Karpas-422 (cell line): ENCODE measurements at regions not wholly inside any gene's neighbourhood (a gene's known extent, or its start where the extent isn't known, plus 50 kb on each side); places are given as distances from the start of the nearest gene placed in this dataset.
"Not testable (repeated sequence)": the region's sequence is repeated elsewhere in the genome, so short reads cannot be mapped to it uniquely, and the experiment has no call there.

ENCODE experiments used
- DNase-seq: peaks from one replicate; pipeline ENCODE4 v3.0.0-alpha.2; 2015
- H2AFZ ChIP-seq: fragments of 200-600 bp; sonication (generic); 2 replicates; pipeline ENCODE4 v1.6.1; 2014; ENCODE audit warnings: antibody characterized with exemption, low read length, mixed read lengths
- H3K27ac ChIP-seq: fragments of 200-600 bp; sonication (generic); 2 replicates; pipeline ENCODE4 v1.5.1; 2014; ENCODE audit warnings: mild to moderate bottlenecking, low read length, moderate library complexity
- H3K27me3 ChIP-seq: fragments of 200-600 bp; sonication (generic); 2 replicates; pipeline ENCODE4 v1.6.1; 2014; ENCODE audit warnings: low read length, mixed read lengths
- H3K36me3 ChIP-seq: fragments of 200-600 bp; sonication (generic); 2 replicates; pipeline ENCODE4 v1.6.1; 2014; ENCODE audit warnings: low read length, mixed read lengths; ENCODE audit not compliant: insufficient read depth
- H3K4me1 ChIP-seq: fragments of 200-600 bp; sonication (generic); 2 replicates; pipeline ENCODE4 v1.6.1; 2014; ENCODE audit warnings: mild to moderate bottlenecking, low read length, mixed read lengths
- H3K4me2 ChIP-seq: fragments of 200-600 bp; sonication (generic); 2 replicates; pipeline ENCODE4 v1.6.1; 2014; ENCODE audit warnings: low read length, low read depth, mild to moderate bottlenecking; ENCODE audit not compliant: poor library complexity, severe bottlenecking
- H3K4me3 ChIP-seq: fragments of 200-600 bp; sonication (generic); 2 replicates; pipeline ENCODE4 v1.5.1; 2014; ENCODE audit warnings: mild to moderate bottlenecking, antibody characterized with exemption, low read length, mixed read lengths
- H3K79me2 ChIP-seq: fragments of 200-600 bp; sonication (generic); 2 replicates; pipeline ENCODE4 v1.6.1; 2014; ENCODE audit warnings: mild to moderate bottlenecking, low read length, mixed read lengths
- H3K9ac ChIP-seq: fragments of 200-600 bp; sonication (generic); 2 replicates; pipeline ENCODE4 v1.6.0; 2014; ENCODE audit warnings: low read length
- H3K9me2 ChIP-seq: fragments of 200-600 bp; sonication (generic), shearing (Covaris generic); replicated peaks from 2 replicates; pipeline ENCODE4 v1.6.0; 2014; ENCODE audit warnings: mild to moderate bottlenecking, low read length, moderate library complexity; ENCODE audit not compliant: insufficient read depth
- H3K9me3 ChIP-seq: fragments of 300-700, 200-600 bp; sonication (generic); 2 replicates; pipeline ENCODE4 v1.6.1; 2014; ENCODE audit warnings: low read length, mixed read lengths
- H4K20me1 ChIP-seq: fragments of 200-600 bp; sonication (generic); 2 replicates; pipeline ENCODE4 v1.6.1; 2014; ENCODE audit warnings: mild to moderate bottlenecking, antibody characterized with exemption, low read length, low read depth; ENCODE audit not compliant: insufficient read depth

DNA sequence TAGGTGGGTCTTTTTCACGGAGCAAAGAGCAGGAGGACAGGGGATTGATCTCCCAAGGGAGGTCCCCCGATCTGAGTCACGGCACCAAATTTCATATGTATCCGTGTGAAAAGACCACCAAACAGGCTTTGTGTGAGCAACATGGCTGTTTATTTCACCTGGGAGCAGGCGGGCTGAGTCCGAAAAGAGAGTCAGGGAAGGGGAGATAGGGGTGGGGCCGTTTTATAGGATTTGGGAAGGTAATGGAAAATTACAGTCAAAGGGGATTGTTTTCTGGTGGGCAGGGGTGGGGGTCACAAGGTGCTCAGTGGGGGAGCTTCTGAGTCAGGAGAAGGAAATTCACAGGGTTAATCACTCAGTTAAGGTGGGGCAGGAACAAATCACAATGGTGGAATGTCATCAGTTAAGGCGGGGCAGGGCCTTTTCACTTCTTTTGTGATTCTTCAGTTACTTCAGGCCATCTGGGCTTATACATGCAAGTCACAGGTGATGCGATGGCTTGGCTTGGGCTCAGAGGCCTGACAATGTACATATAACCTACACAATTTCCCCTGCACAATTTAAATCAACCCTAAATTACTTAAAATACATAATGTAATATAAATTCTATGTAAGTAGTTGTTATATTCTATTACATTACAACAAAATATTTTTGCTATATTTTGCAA lies 921.3 kb upstream of the ALCAM start:
- not testable (repeated sequence) for H3K4me1 ChIP-seq, H3K79me2 ChIP-seq, H3K9me2 ChIP-seq, DNase-seq, H3K9ac ChIP-seq, H3K27ac ChIP-seq, H3K4me3 ChIP-seq, H2AFZ ChIP-seq, H4K20me1 ChIP-seq, H3K27me3 ChIP-seq, H3K9me3 ChIP-seq, H3K36me3 ChIP-seq, H3K4me2 ChIP-seq

GRCh38 chr3:104447681-104448080 lies 919.0 kb upstream of the ALCAM start:
- no peak for DNase-seq
- no peak overlapping the region for H2AFZ ChIP-seq
- no peaks in the 10 kb centered on the region for H3K36me3 ChIP-seq
- no peak overlapping the region for H3K9ac ChIP-seq
- H3K9me2 ChIP-seq = no peaks in the 10 kb centered on the region
- no peaks in the 10 kb centered on the region for H4K20me1 ChIP-seq
- H3K9me3 ChIP-seq = no peaks in the 10 kb centered on the region
- H3K4me1 ChIP-seq = no peaks in the 10 kb centered on the region
- H3K27me3 ChIP-seq = no peaks in the 10 kb centered on the region
- no peaks in the 10 kb centered on the region for H3K79me2 ChIP-seq
- no peak overlapping the region for H3K4me3 ChIP-seq
- no peak overlapping the region for H3K27ac ChIP-seq
- no peak overlapping the region for H3K4me2 ChIP-seq

DNA sequence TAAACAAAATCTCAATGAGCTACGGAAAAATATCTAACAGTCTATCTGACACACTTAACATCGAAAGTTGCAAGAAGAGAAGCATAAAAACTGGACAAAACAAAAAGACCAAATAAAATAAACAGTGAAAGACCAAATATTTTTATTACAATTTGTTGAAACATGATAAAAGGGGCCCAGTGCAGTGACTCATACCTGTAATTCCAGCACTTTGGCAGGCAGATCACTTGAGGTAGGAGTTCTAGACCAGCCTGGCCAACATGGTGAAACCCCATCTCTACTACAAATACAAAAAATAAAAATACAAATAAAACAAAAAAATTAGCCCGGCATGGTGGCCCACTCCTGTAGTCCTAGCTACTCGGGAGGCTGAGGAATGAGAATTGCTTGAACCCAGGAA lies 914.0 kb upstream of the ALCAM start:
- H3K4me1 ChIP-seq = no peaks in the 10 kb centered on the region
- no peaks in the 10 kb centered on the region for H4K20me1 ChIP-seq
- H3K9me3 ChIP-seq = no peaks in the 10 kb centered on the region
- no peak overlapping the region for H3K9ac ChIP-seq
- H3K4me2 ChIP-seq = no peak overlapping the region
- H3K9me2 ChIP-seq = no peaks in the 10 kb centered on the region
- H3K79me2 ChIP-seq = no peaks in the 10 kb centered on the region
- H3K27ac ChIP-seq = no peak overlapping the region
- no peaks in the 10 kb centered on the region for H3K36me3 ChIP-seq
- H3K4me3 ChIP-seq = no peak overlapping the region
- DNase-seq = no peak
- H2AFZ ChIP-seq = no peak overlapping the region
- H3K27me3 ChIP-seq = no peaks in the 10 kb centered on the region

DNA sequence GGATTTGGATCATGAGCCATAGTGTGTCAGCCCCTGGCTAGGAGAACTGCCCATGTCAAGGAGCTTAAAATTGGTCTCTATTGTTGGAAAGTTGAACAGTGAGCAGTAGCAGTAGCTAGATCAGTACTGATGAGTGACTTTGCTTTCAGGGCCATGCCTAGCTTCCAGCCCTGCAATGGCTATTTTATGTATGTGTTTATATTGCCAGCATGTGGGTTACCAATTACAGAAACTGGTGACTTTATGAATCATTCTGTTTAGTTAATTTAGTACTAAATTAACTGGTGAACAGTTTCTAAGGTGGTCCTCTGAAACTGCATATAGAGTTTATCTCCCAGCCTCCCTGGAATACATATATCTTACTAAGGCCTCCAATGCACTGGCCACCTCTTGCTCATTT lies 908.1 kb upstream of the ALCAM start:
- H3K9ac ChIP-seq = no peak overlapping the region
- no peak overlapping the region for H3K27ac ChIP-seq
- no peaks in the 10 kb centered on the region for H4K20me1 ChIP-seq
- no peaks in the 10 kb centered on the region for H3K9me3 ChIP-seq
- H3K36me3 ChIP-seq = no peaks in the 10 kb centered on the region
- no peak overlapping the region for H2AFZ ChIP-seq
- H3K4me2 ChIP-seq = no peak overlapping the region
- H3K9me2 ChIP-seq = no peaks in the 10 kb centered on the region
- H3K4me1 ChIP-seq = no peaks in the 10 kb centered on the region
- H3K4me3 ChIP-seq = no peak overlapping the region
- DNase-seq = no peak
- H3K79me2 ChIP-seq = no peaks in the 10 kb centered on the region
- no peaks in the 10 kb centered on the region for H3K27me3 ChIP-seq

DNA sequence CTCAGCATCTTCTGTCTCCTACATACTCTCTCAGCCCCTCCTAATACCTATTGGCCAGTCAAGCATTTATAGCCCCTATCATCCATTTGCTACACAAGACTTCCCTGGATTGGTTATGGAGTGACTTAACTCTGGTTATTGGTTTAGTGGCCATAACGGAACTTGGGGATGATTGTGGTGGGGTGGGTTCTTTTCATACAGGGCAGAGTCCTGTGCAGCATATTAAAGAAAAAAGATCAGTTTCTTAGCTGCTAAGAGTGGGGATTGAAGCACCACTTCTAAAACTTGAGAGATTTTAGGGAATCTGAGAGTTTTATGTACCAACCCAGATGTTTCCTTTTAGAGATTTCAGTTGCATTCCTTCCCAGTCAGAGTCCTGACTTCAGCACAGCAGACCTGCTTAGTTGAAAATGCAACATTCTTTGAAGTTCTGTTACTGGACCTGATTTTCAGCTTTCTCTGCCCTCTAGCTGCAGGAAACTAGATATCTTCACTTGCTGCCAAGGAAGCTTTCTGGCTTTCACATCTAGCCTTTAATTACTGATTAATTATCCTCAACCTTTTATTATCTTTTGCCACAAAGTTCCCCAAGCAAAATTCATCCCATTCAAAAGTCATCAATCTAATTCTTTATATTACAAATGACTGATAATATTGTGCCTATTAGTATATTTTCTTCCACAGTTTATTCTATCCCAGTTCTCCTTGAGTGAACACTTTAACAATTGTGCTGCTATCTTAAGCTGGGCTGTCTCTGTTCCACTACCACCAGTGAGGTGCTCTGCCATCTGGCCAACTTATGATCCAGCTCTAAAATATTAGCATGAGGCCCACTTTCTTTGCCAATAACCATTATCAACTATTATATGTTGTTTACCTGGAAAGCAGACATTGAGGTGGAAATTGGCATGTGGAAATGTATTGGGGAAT lies 906.0 kb upstream of the ALCAM start:
- Histone ChIP-seq H3K27ac (no peak overlapping the region), H3K4me2 (no peak overlapping the region), H3K79me2 (no peaks in the 10 kb centered on the region), H2AFZ (no peak overlapping the region), H4K20me1 (no peaks in the 10 kb centered on the region), H3K4me1 (no peaks in the 10 kb centered on the region), H3K9me2 (no peaks in the 10 kb centered on the region), H3K9ac (no peak overlapping the region), H3K36me3 (no peaks in the 10 kb centered on the region), H3K27me3 (no peaks in the 10 kb centered on the region), H3K9me3 (no peaks in the 10 kb centered on the region), H3K4me3 (no peak overlapping the region)
- peak; percentile 45 for DNase-seq

- Histone ChIP-seq H2AFZ (no peak overlapping the region), H3K4me2 (no peak overlapping the region)
These were observed 905.3 kb upstream of the ALCAM start for GRCh38 chr3:104461431-104461830.

DNA sequence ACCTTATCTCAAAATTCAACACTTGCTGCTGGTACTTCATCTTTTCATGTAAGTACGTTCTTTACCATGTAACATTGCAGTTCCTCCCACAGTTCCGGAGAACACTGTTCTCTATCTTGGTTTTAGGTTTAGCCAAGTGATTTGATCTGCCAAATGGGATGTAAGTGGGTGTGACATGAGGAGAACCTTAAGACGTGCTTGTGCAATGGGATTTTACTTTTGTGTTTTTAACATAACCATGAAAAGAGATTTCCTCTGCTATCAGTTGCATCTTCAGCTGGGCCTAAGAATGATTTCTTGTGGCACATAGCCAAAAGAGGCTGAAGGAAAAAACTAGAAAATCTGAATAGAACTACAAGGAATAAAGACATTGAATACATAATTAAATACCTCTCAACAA lies 894.5 kb upstream of the ALCAM start:
- H3K9me3 ChIP-seq = peaks cover 4% of the 10 kb centered on the region
- no peaks in the 10 kb centered on the region for H4K20me1 ChIP-seq
- no peaks in the 10 kb centered on the region for H3K9me2 ChIP-seq
- H3K36me3 ChIP-seq = no peaks in the 10 kb centered on the region
- H3K27ac ChIP-seq = no peak overlapping the region
- H3K4me3 ChIP-seq = no peak overlapping the region
- no peak overlapping the region for H3K9ac ChIP-seq
- H3K4me1 ChIP-seq = no peaks in the 10 kb centered on the region
- H3K79me2 ChIP-seq = no peaks in the 10 kb centered on the region
- no peak overlapping the region for H2AFZ ChIP-seq
- DNase-seq = no peak
- H3K27me3 ChIP-seq = no peaks in the 10 kb centered on the region
- H3K4me2 ChIP-seq = no peak overlapping the region

More at GRCh38 chr3:104461431-104461830, 905.3 kb upstream of the ALCAM start:
- Histone ChIP-seq H3K27ac (no peak overlapping the region), H3K9me3 (no peaks in the 10 kb centered on the region), H3K36me3 (no peaks in the 10 kb centered on the region), H3K9me2 (no peaks in the 10 kb centered on the region), H3K79me2 (no peaks in the 10 kb centered on the region), H3K27me3 (no peaks in the 10 kb centered on the region), H3K4me1 (no peaks in the 10 kb centered on the region), H4K20me1 (no peaks in the 10 kb centered on the region), H3K4me3 (no peak overlapping the region), H3K9ac (no peak overlapping the region)
- DNase-seq = no peak

DNA sequence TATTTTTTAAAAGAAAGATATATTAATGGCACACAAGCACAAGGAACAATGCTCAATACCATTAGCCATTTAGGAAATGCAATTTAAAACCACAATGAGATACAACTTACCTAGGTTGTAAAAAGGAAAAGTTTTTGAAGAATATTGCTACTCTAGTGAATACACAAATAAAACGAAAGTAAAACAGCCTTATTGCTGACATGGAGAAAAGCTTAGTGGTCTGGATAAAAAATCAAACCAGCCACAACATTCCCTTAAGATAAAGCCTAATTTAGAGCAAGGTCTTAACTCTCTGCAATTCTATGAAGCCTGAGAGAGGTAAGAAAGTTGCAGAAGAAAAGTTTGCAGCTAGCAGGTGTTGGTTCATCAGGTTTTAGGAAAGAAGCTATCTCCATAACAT lies 892.7 kb upstream of the ALCAM start:
- Histone ChIP-seq H3K9me3 (peaks cover 4% of the 10 kb centered on the region), H3K4me1 (no peaks in the 10 kb centered on the region), H4K20me1 (no peaks in the 10 kb centered on the region), H3K4me2 (no peak overlapping the region), H3K79me2 (no peaks in the 10 kb centered on the region), H3K27ac (no peak overlapping the region), H2AFZ (no peak overlapping the region), H3K36me3 (no peaks in the 10 kb centered on the region), H3K4me3 (no peak overlapping the region), H3K27me3 (no peaks in the 10 kb centered on the region), H3K9ac (no peak overlapping the region), H3K9me2 (no peaks in the 10 kb centered on the region)
- no peak for DNase-seq
